Mesenchymal stem cell (in vitro differentiated cells and primary cell): ENCODE measurements at regions not wholly inside any gene's neighbourhood (a gene's known extent, or its start where the extent isn't known, plus 50 kb on each side); places are given as distances from the start of the nearest gene placed in this dataset.

ENCODE experiments used
- DNase-seq: peaks from one replicate; pipeline ENCODE4 v3.0.0-alpha.2; 2013
- H2AFZ ChIP-seq: one replicate; pipeline ENCODE4 v1.6.1; 2013; ENCODE audit warnings: low read depth, mild to moderate bottlenecking, control low read depth, inconsistent platforms, low read length, moderate library complexity
- H2AK5ac ChIP-seq: 2 replicates; pipeline ENCODE4 v1.6.1; 2013; ENCODE audit warnings: low read length, moderate library complexity, mild to moderate bottlenecking, inconsistent platforms; ENCODE audit not compliant: severe bottlenecking
- H2BK120ac ChIP-seq: one replicate; pipeline ENCODE4 v1.6.1; 2013; ENCODE audit warnings: low read depth, mild to moderate bottlenecking, inconsistent platforms, low read length, moderate library complexity
- H2BK12ac ChIP-seq, 2 experiments: one replicate each; pipeline ENCODE4 v1.6.1; 2013; ENCODE audit warnings: inconsistent platforms in 2 of 2, low read length in 2 of 2, mild to moderate bottlenecking in 2 of 2, moderate library complexity in 2 of 2, control low read depth in 1 of 2
- H2BK15ac ChIP-seq: one replicate; pipeline ENCODE4 v1.6.1; 2013; ENCODE audit warnings: mild to moderate bottlenecking, low read depth, inconsistent platforms; ENCODE audit not compliant: poor library complexity, severe bottlenecking
- H2BK5ac ChIP-seq: 2 replicates; pipeline ENCODE4 v1.6.1; 2013; ENCODE audit warnings: low read depth, mild to moderate bottlenecking, low read length, control low read depth, inconsistent platforms; ENCODE audit not compliant: poor library complexity, severe bottlenecking
- H3K14ac ChIP-seq, 2 experiments: one replicate each; pipeline ENCODE4 v1.6.1; 2013; ENCODE audit warnings: inconsistent platforms in 2 of 2, low read length in 2 of 2, control low read depth in 1 of 2, mild to moderate bottlenecking in 1 of 2, moderate library complexity in 1 of 2
- H3K18ac ChIP-seq, 2 experiments: one replicate each; pipeline ENCODE4 v1.6.1; 2013; ENCODE audit warnings: inconsistent platforms in 2 of 2, low read length in 2 of 2, control low read depth in 1 of 2, low read depth in 1 of 2, mild to moderate bottlenecking in 1 of 2
- H3K23ac ChIP-seq, 2 experiments: one replicate each; pipeline ENCODE4 v1.6.1; 2013; ENCODE audit warnings: inconsistent platforms in 2 of 2, low read length in 2 of 2, mild to moderate bottlenecking in 2 of 2, moderate library complexity in 2 of 2, control low read depth in 1 of 2
- H3K27ac ChIP-seq: 2 replicates; pipeline ENCODE4 v1.5.1; 2013; ENCODE audit warnings: mild to moderate bottlenecking, moderate library complexity, low read length, control low read depth, inconsistent platforms; ENCODE audit not compliant: poor library complexity, severe bottlenecking
- H3K27me3 ChIP-seq, 2 experiments: 2 replicates each; pipeline versions ENCODE4 v1.6.1 to v1.7.0; 2013; ENCODE audit warnings: low read length in 2 of 2, mild to moderate bottlenecking in 2 of 2, moderate library complexity in 2 of 2, control low read depth in 1 of 2, inconsistent platforms in 1 of 2; ENCODE audit not compliant: control insufficient read depth in 1 of 2, insufficient read depth in 1 of 2
- H3K36me3 ChIP-seq, 2 experiments: 2 replicates each; pipeline versions ENCODE4 v1.6.1 to v1.7.0; 2013; ENCODE audit warnings: low read length in 2 of 2, control low read depth in 1 of 2, inconsistent platforms in 1 of 2, low read depth in 1 of 2, mild to moderate bottlenecking in 1 of 2; ENCODE audit not compliant: insufficient read depth in 2 of 2, control insufficient read depth in 1 of 2
- H3K4ac ChIP-seq, 2 experiments: one replicate each; pipeline ENCODE4 v1.6.1; 2013; ENCODE audit warnings: inconsistent platforms in 2 of 2, low read length in 2 of 2, mild to moderate bottlenecking in 2 of 2, moderate library complexity in 2 of 2, control low read depth in 1 of 2, low read depth in 1 of 2
- H3K4me1 ChIP-seq: 2 replicates; pipeline ENCODE4 v1.6.1; 2013; ENCODE audit warnings: low read depth, low read length, control low read depth; ENCODE audit not compliant: control insufficient read depth, insufficient read depth
- H3K4me2 ChIP-seq: 2 replicates; pipeline ENCODE4 v1.6.1; 2013; ENCODE audit warnings: low read length, mild to moderate bottlenecking, inconsistent platforms; ENCODE audit not compliant: poor library complexity, severe bottlenecking
- H3K4me3 ChIP-seq, 2 experiments: 2 replicates each; pipeline versions ENCODE4 v1.5.1 to v1.7.0; 2013; ENCODE audit warnings: low read length in 2 of 2, mild to moderate bottlenecking in 2 of 2, control low read depth in 1 of 2, low read depth in 1 of 2; ENCODE audit not compliant: insufficient read depth in 1 of 2
- H3K79me1 ChIP-seq: replicated peaks from 2 replicates; pipeline ENCODE4 v1.6.1; 2013; ENCODE audit warnings: mild to moderate bottlenecking, control low read depth, low read length, inconsistent platforms; ENCODE audit not compliant: poor library complexity, severe bottlenecking
- H3K9ac ChIP-seq: 2 replicates; pipeline ENCODE4 v1.7.0; 2013; ENCODE audit warnings: mild to moderate bottlenecking, low read length, moderate library complexity
- H3K9me3 ChIP-seq: 2 replicates; pipeline ENCODE4 v1.7.0; 2013; ENCODE audit warnings: mild to moderate bottlenecking, low read length; ENCODE audit not compliant: control insufficient read depth
- H4K8ac ChIP-seq: one replicate; pipeline ENCODE4 v1.6.1; 2013; ENCODE audit warnings: inconsistent platforms, mild to moderate bottlenecking, low read length, moderate library complexity
- H4K91ac ChIP-seq: one replicate; pipeline ENCODE4 v1.6.1; 2013; ENCODE audit warnings: mild to moderate bottlenecking, low read length, inconsistent platforms
- WGBS: methylation state at CpG from one replicate; pipeline ENCODE4 v1.1.7; 2013; ENCODE audit warnings: mixed read lengths; 5-methylcytosine and 5-hydroxymethylcytosine counted together

DNA sequence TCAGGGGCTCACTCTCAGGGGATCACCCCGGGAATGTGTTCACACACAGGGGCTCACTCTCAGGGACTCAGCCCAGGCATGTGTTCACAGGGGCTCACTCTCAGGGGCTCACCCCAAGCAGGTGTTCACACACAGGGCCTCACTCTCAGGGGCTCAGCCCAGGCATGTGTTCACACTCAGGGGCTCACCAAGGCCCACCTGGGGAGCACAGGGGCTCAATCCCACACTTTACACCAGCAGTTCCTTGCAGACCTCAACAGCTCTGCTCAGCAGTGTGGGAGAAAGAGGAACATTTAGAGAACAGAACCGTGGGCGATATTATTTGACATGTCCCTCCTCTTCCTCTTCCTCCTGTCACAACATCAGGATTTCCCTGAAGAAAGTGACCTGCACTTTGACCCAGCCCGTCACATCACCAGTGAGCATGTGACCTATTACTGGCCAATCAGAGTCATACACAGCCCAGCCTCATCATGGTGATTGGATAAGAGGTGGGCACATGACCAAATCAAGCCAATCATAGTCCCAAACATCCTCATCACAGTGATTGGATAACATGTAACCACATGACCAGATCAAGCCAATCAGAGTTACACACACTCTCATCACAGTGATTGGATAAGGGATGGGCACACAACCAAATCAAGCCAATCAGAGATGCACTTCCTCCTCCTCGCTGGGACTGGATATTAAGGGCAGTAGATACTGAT, 359.4 kb upstream of the SFSWAP start:
- H4K8ac ChIP-seq, result no peak overlapping the region
- no peaks in the 10 kb centered on the region for H3K79me1 ChIP-seq
- WGBS, result 73% methylated on average over 5 of the region's 5 CpGs
- H3K14ac ChIP-seq, result no peak overlapping the region
- H3K9me3 ChIP-seq, result no peaks in the 10 kb centered on the region
- no peak for DNase-seq
- no peak overlapping the region for H3K9ac ChIP-seq
- H2BK12ac ChIP-seq, result no peak overlapping the region
- no peaks in the 10 kb centered on the region for H3K4me1 ChIP-seq
- H2BK5ac ChIP-seq, result no peak overlapping the region
- H3K18ac ChIP-seq, result no peak overlapping the region
- no peak overlapping the region for H3K4ac ChIP-seq
- H2AK5ac ChIP-seq, result no peak overlapping the region
- no peak overlapping the region for H2BK15ac ChIP-seq
- no peak overlapping the region for H3K4me3 ChIP-seq
- H3K27ac ChIP-seq, result no peak overlapping the region
- peaks cover 0 to 18% of the 10 kb centered on the region in 2 experiments for H3K27me3 ChIP-seq
- H2AFZ ChIP-seq, result no peak overlapping the region
- H3K23ac ChIP-seq, result no peak overlapping the region
- no peak overlapping the region for H4K91ac ChIP-seq
- no peaks in the 10 kb centered on the region for H3K36me3 ChIP-seq
- H2BK120ac ChIP-seq, result no peak overlapping the region
- no peak overlapping the region for H3K4me2 ChIP-seq

DNA sequence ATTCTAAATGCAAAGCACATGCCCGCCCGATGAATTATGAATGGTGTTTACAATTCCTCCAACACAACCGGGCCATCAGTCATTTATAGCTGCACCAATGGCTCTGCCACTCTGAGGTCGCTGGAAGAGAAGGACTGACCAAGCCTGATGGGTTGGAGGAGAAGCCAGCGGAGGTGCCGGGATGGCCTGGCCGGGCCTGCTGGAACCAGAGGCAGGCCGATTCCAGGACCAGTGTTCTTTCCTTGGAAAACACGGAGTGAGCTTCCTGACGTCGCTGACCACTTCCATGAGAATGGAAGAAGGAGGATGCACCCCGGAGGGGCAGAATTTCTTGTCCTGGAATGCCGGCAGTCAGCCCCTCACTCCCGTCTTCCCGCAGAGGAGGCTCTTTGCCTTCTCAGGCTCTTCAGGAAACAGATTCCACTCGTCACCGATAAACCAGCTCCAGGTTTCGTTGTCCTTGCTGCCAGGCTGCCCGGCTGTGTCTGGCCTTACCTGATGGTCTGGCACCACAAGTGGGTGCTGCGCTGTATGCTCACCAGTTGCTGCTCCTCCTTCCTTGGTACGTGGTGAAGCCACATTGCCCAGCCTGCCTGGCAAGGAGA, 358.5 kb upstream of the SFSWAP start:
- 87% methylated on average over 21 of the region's 21 CpGs for WGBS
- no peak overlapping the region for H4K8ac ChIP-seq
- no peak overlapping the region for H3K14ac ChIP-seq
- no peak overlapping the region for H3K4me3 ChIP-seq
- DNase-seq, result no peak
- no peak overlapping the region for H3K23ac ChIP-seq
- H2BK120ac ChIP-seq, result no peak overlapping the region
- no peak overlapping the region for H3K4me2 ChIP-seq
- no peaks in the 10 kb centered on the region for H3K4me1 ChIP-seq
- no peak overlapping the region for H3K27ac ChIP-seq
- H3K9me3 ChIP-seq, result no peaks in the 10 kb centered on the region
- no peak overlapping the region for H3K9ac ChIP-seq
- H2AFZ ChIP-seq, result no peak overlapping the region
- no peak overlapping the region for H2BK5ac ChIP-seq
- H2BK12ac ChIP-seq, result no peak overlapping the region
- H2BK15ac ChIP-seq, result no peak overlapping the region
- no peak overlapping the region for H3K4ac ChIP-seq
- H3K27me3 ChIP-seq, result peaks cover 0 to 18% of the 10 kb centered on the region in 2 experiments
- no peak overlapping the region for H4K91ac ChIP-seq
- H3K36me3 ChIP-seq, result no peaks in the 10 kb centered on the region
- no peak overlapping the region for H2AK5ac ChIP-seq
- no peaks in the 10 kb centered on the region for H3K79me1 ChIP-seq
- H3K18ac ChIP-seq, result no peak overlapping the region

DNA sequence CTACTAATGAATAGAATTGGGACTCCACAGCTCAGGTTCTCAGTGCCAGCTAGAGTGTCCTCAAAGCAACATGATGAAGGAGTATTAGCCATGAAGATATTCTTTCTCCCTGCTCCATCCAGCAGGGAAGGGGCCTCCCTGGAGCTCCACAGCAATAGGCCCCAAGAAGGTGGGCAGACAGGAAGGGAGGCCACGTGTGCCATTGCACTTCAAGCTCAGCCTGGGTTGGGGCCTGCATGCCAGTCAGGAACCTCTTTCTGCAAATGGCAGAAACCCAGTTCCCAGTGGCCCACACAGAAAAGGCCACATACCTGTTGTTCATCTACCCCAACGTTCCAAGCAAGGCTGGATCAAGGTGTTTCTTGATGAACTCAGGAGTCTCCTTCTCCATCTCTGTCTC, 357.5 kb upstream of the SFSWAP start:
- DNase-seq, result no peak
- no peak overlapping the region for H2BK120ac ChIP-seq
- H3K79me1 ChIP-seq, result no peaks in the 10 kb centered on the region
- H2AK5ac ChIP-seq, result no peak overlapping the region
- H3K18ac ChIP-seq, result no peak overlapping the region
- H4K8ac ChIP-seq, result no peak overlapping the region
- no peak overlapping the region for H3K9ac ChIP-seq
- H3K4me2 ChIP-seq, result no peak overlapping the region
- H2AFZ ChIP-seq, result no peak overlapping the region
- no peaks in the 10 kb centered on the region for H3K9me3 ChIP-seq
- no peak overlapping the region for H3K4ac ChIP-seq
- no peak overlapping the region for H2BK5ac ChIP-seq
- no peaks in the 10 kb centered on the region for H3K4me1 ChIP-seq
- no peak overlapping the region for H3K27ac ChIP-seq
- H3K36me3 ChIP-seq, result no peaks in the 10 kb centered on the region
- 61% methylated on average over 2 of the region's 2 CpGs for WGBS
- H4K91ac ChIP-seq, result no peak overlapping the region
- peaks cover 0 to 16% of the 10 kb centered on the region in 2 experiments for H3K27me3 ChIP-seq
- H3K23ac ChIP-seq, result no peak overlapping the region
- no peak overlapping the region for H3K4me3 ChIP-seq
- H2BK15ac ChIP-seq, result no peak overlapping the region
- no peak overlapping the region for H3K14ac ChIP-seq
- H2BK12ac ChIP-seq, result no peak overlapping the region

DNA sequence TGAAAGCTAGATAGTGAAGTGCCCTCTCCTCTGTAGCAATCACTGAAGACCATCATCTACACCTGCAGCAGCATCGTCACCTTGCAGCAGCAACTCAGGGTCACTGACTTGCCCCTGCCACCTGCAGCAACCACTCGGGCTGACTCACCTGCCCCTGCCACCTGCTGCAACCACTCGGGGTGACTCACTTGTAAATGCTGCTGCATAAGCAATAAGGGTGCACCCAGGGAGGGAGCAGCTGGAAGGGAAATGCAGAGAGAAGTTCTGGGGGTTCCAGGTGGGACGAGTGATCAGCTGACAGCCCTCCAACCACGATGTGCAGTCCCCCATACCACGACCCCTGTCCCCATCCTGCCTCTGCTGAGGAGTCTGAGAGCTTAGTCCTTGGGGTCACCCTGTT, 357.1 kb upstream of the SFSWAP start:
- H3K79me1 ChIP-seq, result no peaks in the 10 kb centered on the region
- no peak overlapping the region for H2BK12ac ChIP-seq
- no peaks in the 10 kb centered on the region for H3K36me3 ChIP-seq
- no peaks in the 10 kb centered on the region for H3K9me3 ChIP-seq
- H2AK5ac ChIP-seq, result no peak overlapping the region
- no peaks in the 10 kb centered on the region for H3K4me1 ChIP-seq
- H3K27ac ChIP-seq, result no peak overlapping the region
- no peak overlapping the region for H3K23ac ChIP-seq
- H3K18ac ChIP-seq, result no peak overlapping the region
- no peak overlapping the region for H3K4me3 ChIP-seq
- H3K9ac ChIP-seq, result no peak overlapping the region
- no peak overlapping the region for H2AFZ ChIP-seq
- 62% methylated on average over 6 of the region's 6 CpGs for WGBS
- H4K91ac ChIP-seq, result no peak overlapping the region
- H2BK5ac ChIP-seq, result no peak overlapping the region
- H2BK120ac ChIP-seq, result no peak overlapping the region
- DNase-seq, result no peak
- H3K4ac ChIP-seq, result no peak overlapping the region
- H4K8ac ChIP-seq, result no peak overlapping the region
- H3K14ac ChIP-seq, result no peak overlapping the region
- no peak overlapping the region for H3K4me2 ChIP-seq
- no peak overlapping the region for H2BK15ac ChIP-seq
- H3K27me3 ChIP-seq, result peaks cover 0 to 12% of the 10 kb centered on the region in 2 experiments
